GM19025 (cell line): ENCODE measurements at regions not wholly inside any gene's neighbourhood (a gene's known extent, or its start where the extent isn't known, plus 50 kb on each side); places are given as distances from the start of the nearest gene placed in this dataset.
"Not testable (repeated sequence)": the region's sequence is repeated elsewhere in the genome, so short reads cannot be mapped to it uniquely, and the experiment has no call there.

ENCODE experiments used
- ATAC-seq: cut with Tn5 transposase; IDR thresholded peaks from one replicate; pipeline ENCODE4 v1.9.1; 2021; ENCODE audit warnings: mild to moderate bottlenecking, low read depth, moderate library complexity; ENCODE audit not compliant: unreplicated experiment

GRCh38 chr2:34201099-34201498, 602.0 kb upstream of the FAM98A start:
- ATAC-seq = no peak

- ATAC-seq = no peak
These were observed 600.9 kb upstream of the FAM98A start for GRCh38 chr2:34199971-34200370.

GRCh38 chr2:34193164-34193563, 594.1 kb upstream of the FAM98A start:
- ATAC-seq = no peak

GRCh38 chr2:34188464-34189303, 589.6 kb upstream of the FAM98A start:
- ATAC-seq = no peak

GRCh38 chr2:34179511-34179910, 580.4 kb upstream of the FAM98A start:
- no peak for ATAC-seq

GRCh38 chr2:34178482-34178881, 579.4 kb upstream of the FAM98A start:
- no peak for ATAC-seq

- ATAC-seq = no peak
These were observed 577.6 kb upstream of the FAM98A start for GRCh38 chr2:34176693-34177092.

- ATAC-seq = no peak
These were observed 575.4 kb upstream of the FAM98A start for GRCh38 chr2:34174506-34174905.

GRCh38 chr2:34162231-34162630, 563.1 kb upstream of the FAM98A start:
- no peak for ATAC-seq

- no peak for ATAC-seq
These were observed 562.5 kb upstream of the FAM98A start for GRCh38 chr2:34161549-34161948.

GRCh38 chr2:34159901-34160300, 560.8 kb upstream of the FAM98A start:
- ATAC-seq = no peak

- no peak for ATAC-seq
These were observed 554.4 kb upstream of the FAM98A start for GRCh38 chr2:34153484-34153883.

GRCh38 chr2:34147780-34148179, 548.7 kb upstream of the FAM98A start:
- ATAC-seq = no peak

- no peak for ATAC-seq
These were observed 544.0 kb upstream of the FAM98A start for GRCh38 chr2:34143149-34143548.

GRCh38 chr2:34142531-34143008, 543.5 kb upstream of the FAM98A start:
- not testable (repeated sequence) for ATAC-seq

GRCh38 chr2:34133065-34133464, 534.0 kb upstream of the FAM98A start:
- not testable (repeated sequence) for ATAC-seq

- no peak for ATAC-seq
These were observed 527.2 kb upstream of the FAM98A start for GRCh38 chr2:34126279-34126678.

GRCh38 chr2:34123996-34124785, 525.1 kb upstream of the FAM98A start:
- no peak for ATAC-seq

GRCh38 chr2:34121076-34121475, 522.0 kb upstream of the FAM98A start:
- ATAC-seq = no peak

GRCh38 chr2:34115076-34115475, 516.0 kb upstream of the FAM98A start:
- no peak for ATAC-seq

GRCh38 chr2:34112161-34112560, 513.1 kb upstream of the FAM98A start:
- ATAC-seq = no peak

GRCh38 chr2:34110392-34110791, 511.3 kb upstream of the FAM98A start:
- ATAC-seq = no peak
